ENCODE measurements at regions not wholly inside any gene's neighbourhood (a gene's known extent, or its start where the extent isn't known, plus 50 kb on each side); places are given as distances from the start of the nearest gene placed in this dataset.
A peak's percentile ranks its signal among the peaks of the same experiment; 100 is the strongest.

DNA sequence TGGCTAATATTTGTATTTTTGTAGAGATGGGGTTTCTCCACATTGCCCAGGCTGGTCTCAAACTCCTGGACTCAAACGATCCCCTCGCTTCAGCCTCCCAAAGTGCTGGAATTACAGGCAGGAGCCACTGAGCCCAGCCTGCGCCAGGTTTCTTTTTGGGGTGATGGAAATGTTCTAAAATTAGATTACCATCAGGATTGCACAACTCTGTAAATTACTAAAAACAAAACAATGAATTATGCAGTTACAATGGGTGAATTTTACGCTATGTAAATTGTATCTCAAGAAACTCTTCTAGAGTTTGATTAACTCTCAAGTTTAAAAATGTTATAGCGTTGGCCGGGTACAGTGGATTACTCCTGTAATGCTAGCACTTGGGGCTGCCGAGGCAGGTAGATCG is 118.9 kb upstream of the TBL1X start:
- DNase-seq, result no peak
- TF ChIP-seq POLR2A (IDR thresholded peaks at IDR 0.05) (no peak), CTCF (IDR thresholded peaks at IDR 0.05) (no peak)
- no peak overlapping the region for H3K4me3 ChIP-seq
- no peaks in the 10 kb centered on the region for H3K4me1 ChIP-seq
- no peak overlapping the region for H3K27ac ChIP-seq
- no peaks in the 10 kb centered on the region for H3K27me3 ChIP-seq
- no peaks in the 10 kb centered on the region for H3K9me3 ChIP-seq
- H3K36me3 ChIP-seq, result no peaks in the 10 kb centered on the region

- no peak for TF ChIP-seq CTCF (IDR thresholded peaks at IDR 0.05)
- TF ChIP-seq POLR2A (IDR thresholded peaks at IDR 0.05), result no peak
- no peak overlapping the region for H3K4me3 ChIP-seq
- H3K9me3 ChIP-seq, result no peaks in the 10 kb centered on the region
- DNase-seq, result no peak
- no peaks in the 10 kb centered on the region for H3K27me3 ChIP-seq
- no peaks in the 10 kb centered on the region for H3K36me3 ChIP-seq
- H3K27ac ChIP-seq, result no peak overlapping the region
- no peaks in the 10 kb centered on the region for H3K4me1 ChIP-seq
These were observed 115.0 kb upstream of the TBL1X start for GRCh38 chrX:9349572-9350494.

- no peak for DNase-seq
- no peak for TF ChIP-seq CTCF (IDR thresholded peaks at IDR 0.05)
- TF ChIP-seq POLR2A (IDR thresholded peaks at IDR 0.05), result no peak
- Histone ChIP-seq H3K36me3 (no peaks in the 10 kb centered on the region), H3K27me3 (no peaks in the 10 kb centered on the region), H3K27ac (peak overlapping the region in 1 of 4 donors; percentile 40), H3K4me1 (no peaks in the 10 kb centered on the region), H3K9me3 (no peaks in the 10 kb centered on the region), H3K4me3 (no peak overlapping the region)
These were observed 113.7 kb upstream of the TBL1X start for GRCh38 chrX:9351126-9351525.

- peak overlapping the region; percentile 9 to 40 (median 14) for H3K27ac ChIP-seq
- no peak overlapping the region for H3K4me3 ChIP-seq
- no peak for TF ChIP-seq CTCF (IDR thresholded peaks at IDR 0.05)
- no peak for TF ChIP-seq POLR2A (IDR thresholded peaks at IDR 0.05)
- H3K9me3 ChIP-seq, result no peaks in the 10 kb centered on the region
- no peaks in the 10 kb centered on the region for H3K36me3 ChIP-seq
- H3K27me3 ChIP-seq, result no peaks in the 10 kb centered on the region
- no peak for DNase-seq
- H3K4me1 ChIP-seq, result no peaks in the 10 kb centered on the region
These were observed 112.6 kb upstream of the TBL1X start for GRCh38 chrX:9352243-9352642.

DNA sequence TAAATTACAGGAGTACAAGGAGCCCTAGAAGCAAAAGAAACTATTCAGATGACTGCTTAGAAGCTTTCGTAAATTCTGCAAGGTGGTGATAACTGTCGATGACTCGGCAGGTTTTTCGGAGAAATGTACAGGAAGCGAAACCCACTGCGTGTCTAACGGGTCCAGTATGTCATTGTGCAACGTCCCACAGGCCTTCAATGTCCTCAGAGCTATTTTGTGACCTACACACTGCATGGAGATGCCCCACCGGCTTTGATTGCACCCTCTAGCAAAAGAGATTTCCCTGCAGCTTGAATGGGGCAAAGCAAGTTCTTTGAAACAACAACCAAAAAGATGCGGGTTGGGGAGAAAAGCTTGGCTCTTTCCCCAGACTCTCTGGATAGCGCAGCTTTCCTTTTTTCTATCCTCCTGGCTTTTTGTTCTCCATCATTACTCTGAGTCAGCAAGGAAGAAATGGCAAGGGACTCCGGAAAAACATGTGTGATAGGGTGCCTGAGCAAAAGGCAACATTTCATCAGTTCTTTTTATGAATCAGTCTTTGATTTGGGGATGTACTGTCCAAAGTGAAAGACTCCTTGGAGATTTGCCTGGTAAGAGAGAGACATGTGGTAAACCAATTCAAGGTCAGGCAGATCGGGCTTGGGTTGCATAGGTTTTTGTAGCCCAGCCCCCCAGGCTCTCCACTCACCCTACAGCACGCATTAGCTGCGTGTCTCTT is 112.0 kb upstream of the TBL1X start:
- TF ChIP-seq POLR2A (IDR thresholded peaks at IDR 0.05), result no peak
- Histone ChIP-seq H3K27me3 (no peaks in the 10 kb centered on the region), H3K9me3 (no peaks in the 10 kb centered on the region), H3K4me1 (no peaks in the 10 kb centered on the region), H3K4me3 (no peak overlapping the region), H3K36me3 (no peaks in the 10 kb centered on the region), H3K27ac (peak overlapping the region in 3 of 4 donors; percentile 12 to 40 (median 17))
- DNase-seq, result peak in 2 of 3 donors; percentile 45 to 73

DNA sequence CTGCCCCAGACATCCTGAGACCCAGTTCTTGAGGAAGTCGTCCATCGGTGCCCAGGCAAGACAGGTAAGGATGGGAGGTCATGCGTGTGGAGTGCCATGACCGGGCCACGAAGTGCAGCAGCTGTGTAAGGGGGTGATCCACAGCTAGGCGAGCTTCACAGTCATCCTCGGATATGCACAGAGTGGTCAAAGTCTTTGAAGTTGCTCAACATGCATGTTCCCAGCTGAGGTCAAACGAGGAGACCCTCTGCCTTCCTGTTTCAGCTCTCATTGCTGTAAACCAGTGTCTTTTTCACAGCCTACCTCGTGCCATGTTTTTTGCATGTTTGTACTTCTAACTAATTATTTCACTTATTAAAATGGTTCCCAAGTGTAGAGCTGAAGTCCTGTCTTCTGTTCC is 109.9 kb upstream of the TBL1X start:
- no peaks in the 10 kb centered on the region for H3K36me3 ChIP-seq
- TF ChIP-seq CTCF (IDR thresholded peaks at IDR 0.05), result no peak
- no peak for TF ChIP-seq POLR2A (IDR thresholded peaks at IDR 0.05)
- DNase-seq, result no peak
- H3K4me3 ChIP-seq, result no peak overlapping the region
- no peaks in the 10 kb centered on the region for H3K4me1 ChIP-seq
- no peaks in the 10 kb centered on the region for H3K27me3 ChIP-seq
- no peaks in the 10 kb centered on the region for H3K9me3 ChIP-seq
- H3K27ac ChIP-seq, result no peak overlapping the region
